ENCODE measurements at regions not wholly inside any gene's neighbourhood (a gene's known extent, or its start where the extent isn't known, plus 50 kb on each side); places are given as distances from the start of the nearest gene placed in this dataset.

GRCh38 chr7:22654831-22655230 is 72.2 kb upstream of the IL6 start:
- no peak for TF ChIP-seq ZNF138 (CRISPR knock-in tag; conservative IDR thresholded peaks at IDR 0.05)
- TF ChIP-seq, protein P1, sequence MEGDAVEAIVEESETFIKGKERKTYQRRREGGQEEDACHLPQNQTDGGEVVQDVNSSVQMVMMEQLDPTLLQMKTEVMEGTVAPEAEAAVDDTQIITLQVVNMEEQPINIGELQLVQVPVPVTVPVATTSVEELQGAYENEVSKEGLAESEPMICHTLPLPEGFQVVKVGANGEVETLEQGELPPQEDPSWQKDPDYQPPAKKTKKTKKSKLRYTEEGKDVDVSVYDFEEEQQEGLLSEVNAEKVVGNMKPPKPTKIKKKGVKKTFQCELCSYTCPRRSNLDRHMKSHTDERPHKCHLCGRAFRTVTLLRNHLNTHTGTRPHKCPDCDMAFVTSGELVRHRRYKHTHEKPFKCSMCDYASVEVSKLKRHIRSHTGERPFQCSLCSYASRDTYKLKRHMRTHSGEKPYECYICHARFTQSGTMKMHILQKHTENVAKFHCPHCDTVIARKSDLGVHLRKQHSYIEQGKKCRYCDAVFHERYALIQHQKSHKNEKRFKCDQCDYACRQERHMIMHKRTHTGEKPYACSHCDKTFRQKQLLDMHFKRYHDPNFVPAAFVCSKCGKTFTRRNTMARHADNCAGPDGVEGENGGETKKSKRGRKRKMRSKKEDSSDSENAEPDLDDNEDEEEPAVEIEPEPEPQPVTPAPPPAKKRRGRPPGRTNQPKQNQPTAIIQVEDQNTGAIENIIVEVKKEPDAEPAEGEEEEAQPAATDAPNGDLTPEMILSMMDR (IDR thresholded peaks at IDR 0.05) = no peak
- TF ChIP-seq, protein P2, sequence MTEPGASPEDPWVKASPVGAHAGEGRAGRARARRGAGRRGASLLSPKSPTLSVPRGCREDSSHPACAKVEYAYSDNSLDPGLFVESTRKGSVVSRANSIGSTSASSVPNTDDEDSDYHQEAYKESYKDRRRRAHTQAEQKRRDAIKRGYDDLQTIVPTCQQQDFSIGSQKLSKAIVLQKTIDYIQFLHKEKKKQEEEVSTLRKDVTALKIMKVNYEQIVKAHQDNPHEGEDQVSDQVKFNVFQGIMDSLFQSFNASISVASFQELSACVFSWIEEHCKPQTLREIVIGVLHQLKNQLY (CRISPR knock-in tag; IDR thresholded peaks at IDR 0.05) = no peak
- TF ChIP-seq ZBTB21 (CRISPR knock-in tag; IDR thresholded peaks at IDR 0.05; ENCODE audit: borderline replicate concordance) = no peak
- no peak for TF ChIP-seq USF2 (CRISPR knock-in tag; IDR thresholded peaks at IDR 0.05)
- no peak for TF ChIP-seq ATF2 (CRISPR knock-in tag; IDR thresholded peaks at IDR 0.05; ENCODE audit: borderline replicate concordance, low read depth)
- TF ChIP-seq CREM (CRISPR knock-in tag; IDR thresholded peaks at IDR 0.05) = no peak
- no peak for TF ChIP-seq MAX (CRISPR knock-in tag; IDR thresholded peaks at IDR 0.05)
- no peak for TF ChIP-seq ATF1 (CRISPR knock-in tag; IDR thresholded peaks at IDR 0.05)
- TF ChIP-seq NR2C2 (CRISPR knock-in tag; IDR thresholded peaks at IDR 0.05) = no peak

Data from WTC11 (cell line).